IMR-90 (cell line): ENCODE measurements at regions not wholly inside any gene's neighbourhood (a gene's known extent, or its start where the extent isn't known, plus 50 kb on each side); places are given as distances from the start of the nearest gene placed in this dataset.

Source experiments
- CTCF ChIP-seq: conservative IDR thresholded peaks from 2 replicates; pipeline ENCODE4 v1.5.1; 2012; ENCODE audit warnings: mild to moderate bottlenecking, low read depth, low read length, improper control_type of control experiment
- POLR2A ChIP-seq: IDR thresholded peaks from 2 replicates; pipeline ENCODE4 v1.6.1; 2012; ENCODE audit warnings: mild to moderate bottlenecking, low read depth, low read length
- RFX5 ChIP-seq: IDR thresholded peaks from 2 replicates; pipeline ENCODE4 v1.8.0; 2012; ENCODE audit warnings: low read depth, mild to moderate bottlenecking, low read length, moderate library complexity
- USF2 ChIP-seq: fragments of 150-350 bp; IDR thresholded peaks from 2 replicates; pipeline ENCODE4 v1.6.1; 2017; ENCODE audit warnings: mild to moderate bottlenecking, antibody characterized with exemption, low read length, low read depth

- TF ChIP-seq POLR2A, result no peak
- no peak for TF ChIP-seq CTCF
- no peak for TF ChIP-seq RFX5
- TF ChIP-seq USF2, result no peak
Observed at GRCh38 chr7:92926697-92927044, 90.3 kb upstream of the CDK6 start.
